Neuron (in vitro differentiated cells): ENCODE measurements at regions not wholly inside any gene's neighbourhood (a gene's known extent, or its start where the extent isn't known, plus 50 kb on each side); places are given as distances from the start of the nearest gene placed in this dataset.

ENCODE experiments used
- H2AFZ ChIP-seq: one replicate; pipeline ENCODE4 v1.6.1; 2013; ENCODE audit warnings: low read depth, mild to moderate bottlenecking, inconsistent platforms, low read length, moderate library complexity
- H3K27me3 ChIP-seq: one replicate; pipeline ENCODE4 v1.6.1; 2013; ENCODE audit warnings: low read length; ENCODE audit not compliant: insufficient read depth
- H3K36me3 ChIP-seq: one replicate; pipeline ENCODE4 v1.6.1; 2013; ENCODE audit warnings: low read length; ENCODE audit not compliant: insufficient read depth
- H3K4me1 ChIP-seq: one replicate; pipeline ENCODE4 v1.6.1; 2013; ENCODE audit warnings: low read length; ENCODE audit not compliant: insufficient read depth
- H3K4me3 ChIP-seq: 2 replicates; pipeline ENCODE4 v1.5.1; 2013; ENCODE audit warnings: mild to moderate bottlenecking, low read length, moderate library complexity
- H3K9me3 ChIP-seq: one replicate; pipeline ENCODE4 v1.6.1; 2013; ENCODE audit warnings: low read length

DNA sequence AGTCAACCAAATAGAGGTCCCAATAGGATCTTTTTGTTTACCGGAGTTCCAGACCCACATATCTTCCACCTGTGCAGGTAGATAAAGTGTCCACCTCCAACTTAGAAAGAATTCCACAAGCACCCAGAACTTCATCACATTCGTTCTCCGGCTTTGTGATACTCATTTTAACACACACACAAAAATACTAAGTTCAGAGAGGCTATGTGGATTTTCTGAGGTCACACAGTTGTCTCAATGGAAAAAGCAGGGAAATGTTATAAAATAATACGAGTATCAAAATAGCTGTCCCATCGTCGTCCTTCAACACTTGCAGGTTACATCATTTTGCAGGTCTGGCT, 137.5 kb downstream of the TMCO5A start:
- peak overlapping the region; percentile 57 for H3K4me3 ChIP-seq
- no peaks in the 10 kb centered on the region for H3K9me3 ChIP-seq
- H2AFZ ChIP-seq, result peak overlapping the region; percentile 51
- no peaks in the 10 kb centered on the region for H3K27me3 ChIP-seq
- peaks cover 69% of the 10 kb centered on the region for H3K4me1 ChIP-seq
- H3K36me3 ChIP-seq, result no peaks in the 10 kb centered on the region

DNA sequence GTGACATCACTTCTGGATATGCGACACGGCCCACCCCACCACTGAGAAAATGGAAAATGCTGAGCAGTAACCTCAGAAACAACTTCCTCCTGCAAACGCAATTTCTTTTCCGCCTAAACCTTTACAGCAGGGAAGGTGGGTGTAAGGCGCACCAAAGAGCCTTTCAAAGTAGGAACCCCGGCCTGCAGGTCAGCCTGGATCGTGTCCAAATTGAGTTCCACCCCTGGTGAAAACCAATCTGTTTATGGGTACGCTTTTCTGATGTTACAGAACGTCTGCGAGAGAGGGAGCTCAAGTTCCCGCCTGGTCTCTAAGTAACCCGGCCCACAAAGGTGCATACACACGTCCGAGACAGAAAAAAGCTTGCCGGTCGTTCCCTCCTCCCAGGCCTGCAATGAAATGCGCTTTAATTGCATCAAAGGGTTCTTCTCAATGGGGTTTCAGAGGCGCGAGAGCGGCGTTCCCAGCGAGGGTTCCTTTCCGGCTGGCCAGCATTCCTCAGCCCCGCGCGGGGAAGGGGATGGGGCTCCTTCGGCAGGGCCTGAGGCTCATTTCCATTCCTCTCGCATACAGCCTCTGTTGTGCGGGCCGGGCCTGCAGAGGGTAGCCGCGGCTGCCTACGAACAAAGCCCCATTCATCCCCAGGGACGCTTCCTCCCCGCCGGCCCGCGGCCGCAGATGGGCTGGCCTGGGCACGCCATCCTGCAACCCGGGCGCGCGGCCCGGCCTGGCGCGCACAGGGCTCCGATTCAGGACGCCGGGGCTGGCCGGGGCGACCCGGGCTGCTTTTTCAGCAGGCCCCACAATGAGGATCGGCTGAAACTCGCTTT, 138.1 kb downstream of the TMCO5A start:
- Histone ChIP-seq H3K9me3 (no peaks in the 10 kb centered on the region), H2AFZ (peak overlapping the region; percentile 51), H3K4me3 (peak overlapping the region; percentile 57), H3K4me1 (peaks cover 74% of the 10 kb centered on the region), H3K27me3 (no peaks in the 10 kb centered on the region), H3K36me3 (no peaks in the 10 kb centered on the region)

DNA sequence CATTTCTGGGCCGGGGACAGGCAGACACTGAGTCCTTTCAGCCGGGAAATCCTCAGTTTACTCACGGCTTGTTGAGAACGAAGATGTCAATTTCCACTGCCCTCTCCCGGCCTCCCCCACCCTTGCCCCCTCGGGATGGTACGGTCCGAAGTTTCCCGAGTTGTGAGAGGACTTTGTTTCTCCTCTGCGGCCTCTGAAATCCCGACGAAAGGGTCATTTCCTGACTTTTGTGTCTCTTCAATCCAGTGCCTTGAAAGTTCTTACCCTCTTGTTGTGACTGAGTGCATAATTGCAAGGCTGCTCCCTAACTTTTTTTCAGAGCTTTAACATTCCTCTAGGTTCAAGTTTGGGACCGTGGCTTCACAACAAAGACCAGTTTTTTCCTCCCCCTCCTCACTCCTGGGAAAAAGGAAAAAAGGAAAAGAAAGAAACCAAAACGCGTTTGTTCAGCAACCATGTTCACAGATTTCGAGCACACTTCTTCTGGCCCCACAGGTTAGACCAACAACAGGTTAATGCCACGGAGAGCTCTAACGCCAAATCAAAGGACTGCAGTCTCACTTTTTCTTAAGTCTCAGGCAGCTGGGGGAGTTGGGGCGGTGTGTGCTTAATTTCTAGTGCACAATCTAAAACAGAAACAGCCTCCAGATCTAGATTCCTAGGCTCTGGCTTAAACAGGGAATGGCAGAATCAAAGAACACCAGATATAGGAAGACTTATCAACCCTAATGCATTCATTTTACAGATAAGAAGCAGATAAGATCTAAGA, 138.9 kb downstream of the TMCO5A start:
- Histone ChIP-seq H3K4me3 (peak overlapping the region; percentile 57), H3K27me3 (no peaks in the 10 kb centered on the region), H3K4me1 (peaks cover 70% of the 10 kb centered on the region), H3K36me3 (no peaks in the 10 kb centered on the region), H3K9me3 (no peaks in the 10 kb centered on the region), H2AFZ (peak overlapping the region; percentile 51)

DNA sequence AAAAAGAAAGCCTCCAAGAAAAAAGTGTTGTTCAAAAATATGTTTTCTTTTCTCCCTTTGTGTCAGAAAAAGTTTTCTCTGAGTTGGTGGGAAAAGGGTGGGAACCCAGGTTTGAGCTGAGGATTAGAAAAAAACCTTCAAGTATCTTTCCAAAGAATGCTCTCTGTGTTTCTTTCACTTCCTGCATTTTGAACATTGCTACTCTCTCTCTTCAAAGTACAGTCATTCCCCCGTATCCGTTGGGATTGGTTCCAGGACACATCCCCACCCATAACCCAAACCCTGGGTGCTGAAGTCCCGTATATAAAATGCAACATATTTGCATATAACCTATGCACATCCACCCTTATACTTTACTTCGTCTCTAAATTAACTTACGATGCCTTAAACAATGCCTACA, 139.6 kb downstream of the TMCO5A start:
- H3K4me3 ChIP-seq, result peak overlapping the region; percentile 57
- H2AFZ ChIP-seq, result peak overlapping the region; percentile 51

DNA sequence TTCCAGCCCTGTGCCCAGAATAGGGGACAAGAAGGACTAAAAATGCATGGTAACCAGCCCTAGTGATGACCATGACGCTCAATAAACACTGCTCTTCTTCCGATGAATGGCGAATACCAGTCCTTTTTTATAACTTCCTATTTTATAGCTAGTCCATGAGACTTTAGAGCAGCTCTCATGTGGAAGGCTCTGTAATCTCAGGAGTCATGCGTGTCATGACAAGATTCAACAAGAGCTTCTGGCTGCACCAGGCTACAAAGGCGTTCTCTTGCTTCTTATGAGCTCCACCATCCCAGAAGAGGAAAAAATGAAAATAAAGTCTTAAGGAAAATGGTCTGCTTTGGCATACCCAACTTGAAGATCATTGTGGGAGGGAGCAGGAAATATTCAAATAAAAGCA, 141.0 kb downstream of the TMCO5A start:
- Histone ChIP-seq H3K36me3 (no peaks in the 10 kb centered on the region), H3K4me3 (no peak overlapping the region), H3K4me1 (peaks cover 49% of the 10 kb centered on the region), H2AFZ (no peak overlapping the region), H3K9me3 (no peaks in the 10 kb centered on the region), H3K27me3 (no peaks in the 10 kb centered on the region)

More for the DNA sequence above, 139.6 kb downstream of the TMCO5A start:
- Histone ChIP-seq H3K4me1 (peaks cover 63% of the 10 kb centered on the region), H3K27me3 (no peaks in the 10 kb centered on the region), H3K9me3 (no peaks in the 10 kb centered on the region), H3K36me3 (no peaks in the 10 kb centered on the region)

DNA sequence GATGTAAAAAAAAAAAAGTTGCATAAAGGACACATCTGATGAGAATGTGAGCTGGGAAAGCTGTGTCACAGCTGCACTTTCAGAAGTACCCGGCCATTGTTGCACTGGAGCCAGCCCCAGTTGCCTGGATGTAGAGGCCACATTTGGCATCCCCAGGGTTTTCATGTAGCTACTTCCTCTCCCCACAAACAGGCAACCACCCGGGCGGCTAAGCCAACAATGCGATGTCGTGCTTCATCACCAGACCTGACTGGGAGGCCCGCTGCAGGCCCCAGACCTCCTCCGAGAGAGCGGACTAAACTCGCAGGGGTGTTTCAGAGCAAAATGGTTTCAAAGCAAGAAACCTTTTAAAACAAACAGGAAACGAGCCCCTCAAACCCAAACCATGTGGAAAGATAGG, 142.3 kb downstream of the TMCO5A start:
- H3K36me3 ChIP-seq, result no peaks in the 10 kb centered on the region
- H3K9me3 ChIP-seq, result no peaks in the 10 kb centered on the region
- H3K4me3 ChIP-seq, result peak overlapping the region; percentile 24
- H3K4me1 ChIP-seq, result peaks cover 40% of the 10 kb centered on the region
- H3K27me3 ChIP-seq, result no peaks in the 10 kb centered on the region
- peak overlapping the region; percentile 79 for H2AFZ ChIP-seq

DNA sequence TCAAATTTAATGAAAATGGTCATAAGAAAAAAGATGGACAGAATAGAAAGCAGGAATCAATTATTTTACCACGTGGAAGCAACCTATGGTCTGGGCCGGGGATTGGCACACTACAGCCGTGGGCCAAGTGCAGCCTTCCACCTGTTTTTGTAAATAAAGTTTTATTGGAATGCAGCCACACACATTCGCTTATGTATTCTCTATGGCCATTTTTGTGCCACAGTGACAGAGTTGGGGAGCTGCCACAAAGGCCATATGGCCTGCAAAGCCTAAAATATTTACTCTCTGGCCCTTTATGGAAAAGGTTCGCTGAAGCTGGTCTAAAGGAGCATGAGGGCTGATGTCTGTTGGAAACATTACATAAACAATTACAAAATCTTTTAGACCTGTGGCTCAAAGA, 144.8 kb downstream of the TMCO5A start:
- H3K4me1 ChIP-seq, result peaks cover 29% of the 10 kb centered on the region
- no peak overlapping the region for H2AFZ ChIP-seq
- no peaks in the 10 kb centered on the region for H3K36me3 ChIP-seq
- no peaks in the 10 kb centered on the region for H3K9me3 ChIP-seq
- no peak overlapping the region for H3K4me3 ChIP-seq
- H3K27me3 ChIP-seq, result no peaks in the 10 kb centered on the region

DNA sequence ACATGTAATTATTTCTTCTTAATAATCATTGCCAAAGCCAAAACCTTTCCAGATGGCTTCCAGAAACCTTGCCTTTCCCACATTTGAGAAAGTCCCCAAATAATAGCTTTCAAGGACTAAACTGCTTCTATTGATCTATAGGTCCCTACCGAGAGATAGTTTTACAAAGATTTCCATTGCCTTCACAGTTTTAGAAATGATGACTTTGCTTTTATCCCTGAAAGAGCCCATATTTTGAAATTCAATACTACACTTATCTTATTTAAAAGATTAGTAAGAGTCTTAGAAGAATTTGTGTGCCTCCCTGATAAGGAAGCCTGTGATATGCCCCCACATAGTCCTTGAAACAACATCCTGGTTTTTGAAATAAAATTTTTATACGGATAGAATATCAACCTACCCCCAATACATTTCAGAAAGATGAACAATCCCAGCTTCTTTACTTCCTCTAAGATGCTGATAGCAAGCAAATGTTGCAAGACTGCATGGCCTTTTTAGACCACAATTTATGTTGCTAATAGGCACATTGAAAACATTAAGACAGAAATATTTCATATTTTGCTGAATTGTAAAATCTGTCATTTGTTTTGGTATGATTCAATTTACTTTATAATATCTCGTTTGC, 146.3 kb downstream of the TMCO5A start:
- Histone ChIP-seq H3K27me3 (no peaks in the 10 kb centered on the region), H3K36me3 (no peaks in the 10 kb centered on the region), H3K4me1 (peaks cover 14% of the 10 kb centered on the region), H2AFZ (no peak overlapping the region), H3K4me3 (no peak overlapping the region), H3K9me3 (no peaks in the 10 kb centered on the region)

DNA sequence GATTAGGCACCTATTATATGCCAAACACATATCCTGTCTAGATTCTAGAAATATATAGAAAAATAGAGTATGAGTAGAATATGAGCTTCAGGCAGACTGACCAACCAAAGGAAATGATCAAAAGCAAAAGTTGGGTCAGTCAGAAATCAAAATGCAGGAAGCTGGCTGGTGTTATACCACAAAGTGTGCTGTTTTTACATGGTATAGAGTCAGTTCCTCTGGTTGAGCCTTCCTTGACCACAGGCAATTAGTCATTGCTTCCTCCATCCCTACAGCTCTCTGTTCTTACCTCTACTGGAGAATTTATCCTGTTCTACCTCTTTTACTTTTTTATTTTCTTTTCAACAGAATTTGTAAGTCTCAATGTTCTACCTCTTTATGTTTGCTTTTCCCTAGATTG, 149.8 kb downstream of the TMCO5A start:
- no peaks in the 10 kb centered on the region for H3K36me3 ChIP-seq
- H3K9me3 ChIP-seq, result no peaks in the 10 kb centered on the region
- no peaks in the 10 kb centered on the region for H3K4me1 ChIP-seq
- H3K27me3 ChIP-seq, result no peaks in the 10 kb centered on the region
- H3K4me3 ChIP-seq, result no peak overlapping the region
- H2AFZ ChIP-seq, result no peak overlapping the region

DNA sequence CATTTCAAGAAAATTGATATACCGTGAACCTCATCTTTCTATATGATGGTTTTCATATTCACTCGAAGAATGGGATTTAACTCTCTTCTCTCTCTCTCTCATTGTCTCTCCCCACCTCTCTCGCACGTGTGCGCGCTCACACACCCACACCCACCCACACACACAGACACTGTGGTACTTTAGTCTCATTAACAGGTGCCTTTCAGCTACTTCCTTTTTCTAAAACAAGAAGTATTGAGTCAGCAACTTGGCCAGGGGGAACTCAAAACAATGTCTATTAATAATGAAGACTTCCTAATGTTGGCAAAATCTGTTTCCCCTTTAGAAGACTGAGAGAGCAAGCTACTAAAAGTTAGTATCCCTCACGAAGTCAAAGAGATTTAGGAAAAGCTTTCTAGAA, 150.7 kb downstream of the TMCO5A start:
- Histone ChIP-seq H3K36me3 (no peaks in the 10 kb centered on the region), H3K9me3 (no peaks in the 10 kb centered on the region), H2AFZ (no peak overlapping the region), H3K4me1 (no peaks in the 10 kb centered on the region), H3K4me3 (no peak overlapping the region), H3K27me3 (no peaks in the 10 kb centered on the region)

DNA sequence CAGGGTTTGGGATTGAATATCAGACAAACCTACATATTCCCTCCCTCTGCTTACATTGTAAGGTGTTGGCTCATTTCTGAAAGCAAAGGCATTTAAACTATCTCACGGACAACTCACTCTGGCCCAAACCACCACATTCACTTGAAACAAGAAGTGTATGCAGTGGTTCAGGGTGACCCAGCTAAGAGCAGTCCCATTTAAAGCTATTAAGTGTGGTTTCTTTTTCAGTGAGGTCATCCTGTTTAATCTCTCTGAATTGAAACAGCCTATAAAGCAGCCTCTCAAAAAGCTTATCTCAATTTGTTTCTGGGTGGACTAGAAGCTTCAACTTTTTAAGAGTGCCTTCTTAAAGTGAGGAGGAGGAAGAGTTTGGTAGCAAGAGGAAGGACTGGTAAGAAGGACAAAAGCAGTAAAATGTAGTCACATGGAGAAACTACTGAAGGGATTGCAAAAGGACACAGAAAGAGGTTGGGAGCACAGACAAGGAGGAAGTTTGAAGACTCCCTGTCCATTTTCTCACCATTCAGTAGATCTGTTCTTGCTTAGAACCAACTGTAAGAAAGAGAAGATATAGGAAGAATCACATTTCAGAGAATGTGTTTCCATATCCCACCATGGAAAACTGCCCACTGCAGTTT, 151.6 kb downstream of the TMCO5A start:
- H3K9me3 ChIP-seq, result no peaks in the 10 kb centered on the region
- H3K4me1 ChIP-seq, result no peaks in the 10 kb centered on the region
- no peak overlapping the region for H3K4me3 ChIP-seq
- no peaks in the 10 kb centered on the region for H3K36me3 ChIP-seq
- H2AFZ ChIP-seq, result no peak overlapping the region
- H3K27me3 ChIP-seq, result no peaks in the 10 kb centered on the region

DNA sequence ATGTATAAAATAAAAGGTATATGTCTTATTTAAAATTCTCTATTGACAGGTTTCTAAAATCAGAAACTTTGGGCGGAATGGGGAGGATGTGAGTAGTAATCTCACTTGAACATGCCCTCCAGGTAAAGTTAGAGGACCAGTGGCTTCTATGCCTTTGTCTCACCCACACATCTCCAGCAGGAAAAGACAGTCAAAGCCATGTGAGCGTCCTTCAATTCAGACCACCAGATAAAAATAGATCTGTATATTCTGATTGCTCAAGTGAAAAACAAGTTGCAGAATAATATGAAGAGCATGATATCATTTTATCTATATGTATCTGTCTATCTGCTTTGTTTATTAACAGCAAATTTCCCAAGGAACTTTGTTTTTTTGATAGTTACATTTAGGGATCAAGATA, 152.2 kb downstream of the TMCO5A start:
- H3K27me3 ChIP-seq, result no peaks in the 10 kb centered on the region
- H3K36me3 ChIP-seq, result no peaks in the 10 kb centered on the region
- no peaks in the 10 kb centered on the region for H3K9me3 ChIP-seq
- H2AFZ ChIP-seq, result no peak overlapping the region
- H3K4me3 ChIP-seq, result no peak overlapping the region
- no peaks in the 10 kb centered on the region for H3K4me1 ChIP-seq

DNA sequence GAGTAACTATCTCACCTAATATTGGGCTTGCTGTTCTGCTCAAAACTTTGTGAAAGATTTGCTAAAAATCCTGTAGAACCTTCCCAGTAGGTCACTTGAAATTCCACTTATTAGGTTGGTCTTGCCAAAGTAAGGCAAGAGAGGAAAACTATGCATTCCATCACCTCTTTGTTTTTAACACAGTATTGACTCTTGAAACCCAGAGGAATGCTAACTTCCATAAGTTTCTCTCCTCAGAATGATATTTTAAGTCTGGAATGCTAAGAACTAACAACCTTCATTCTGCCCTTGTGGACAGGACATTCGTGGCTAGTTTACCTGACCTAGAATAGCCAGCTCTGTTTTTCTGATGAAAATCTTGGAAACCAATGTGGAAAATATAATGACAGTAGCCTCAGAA, 154.5 kb downstream of the TMCO5A start:
- H3K9me3 ChIP-seq, result no peaks in the 10 kb centered on the region
- H3K4me1 ChIP-seq, result no peaks in the 10 kb centered on the region
- H3K36me3 ChIP-seq, result no peaks in the 10 kb centered on the region
- H3K4me3 ChIP-seq, result no peak overlapping the region
- no peak overlapping the region for H2AFZ ChIP-seq
- H3K27me3 ChIP-seq, result no peaks in the 10 kb centered on the region
